NCI-H146 treated with DMSO at 0.1 percent for 48 hours (cell line): ENCODE measurements at regions not wholly inside any gene's neighbourhood (a gene's known extent, or its start where the extent isn't known, plus 50 kb on each side); places are given as distances from the start of the nearest gene placed in this dataset.
"Not testable (repeated sequence)": the region's sequence is repeated elsewhere in the genome, so short reads cannot be mapped to it uniquely, and the experiment has no call there.

Source experiments
- DNase-seq: peaks from one replicate; lab custom pipeline; 2025; ENCODE audit not compliant: unreplicated experiment; lab: John Stamatoyannopoulos, UW

GRCh38 chr10:53356616-53357349, 584.2 kb upstream of the MBL2 start:
- DNase-seq = no peak

- not testable (repeated sequence) for DNase-seq
Observed at GRCh38 chr10:53342531-53342930, 569.9 kb upstream of the MBL2 start.

GRCh38 chr10:53338199-53338598, 565.6 kb upstream of the MBL2 start:
- DNase-seq = not testable (repeated sequence)

- DNase-seq = not testable (repeated sequence)
Observed at GRCh38 chr10:53335803-53336422, 563.3 kb upstream of the MBL2 start.

- DNase-seq = no peak
Observed at GRCh38 chr10:53331460-53331859, 558.9 kb upstream of the MBL2 start.

- DNase-seq = not testable (repeated sequence)
Observed at GRCh38 chr10:53326401-53327305, 554.1 kb upstream of the MBL2 start.

GRCh38 chr10:53325066-53325465, 552.5 kb upstream of the MBL2 start:
- no peak for DNase-seq

GRCh38 chr10:53315709-53316108, 543.1 kb upstream of the MBL2 start:
- DNase-seq = peak; percentile 10

- no peak for DNase-seq
Observed at GRCh38 chr10:53314876-53315275, 542.3 kb upstream of the MBL2 start.

- DNase-seq = no peak
Observed at GRCh38 chr10:53298443-53298842, 525.9 kb upstream of the MBL2 start.

GRCh38 chr10:53284615-53285182, 512.1 kb upstream of the MBL2 start:
- DNase-seq = no peak

GRCh38 chr10:53276797-53277196, 504.2 kb upstream of the MBL2 start:
- DNase-seq = no peak

GRCh38 chr10:53269482-53269881, 496.9 kb upstream of the MBL2 start:
- no peak for DNase-seq

GRCh38 chr10:53260213-53260612, 487.6 kb upstream of the MBL2 start:
- no peak for DNase-seq

GRCh38 chr10:53256623-53257022, 484.0 kb upstream of the MBL2 start:
- no peak for DNase-seq

- no peak for DNase-seq
Observed at GRCh38 chr10:53255661-53256205, 483.1 kb upstream of the MBL2 start.

GRCh38 chr10:53253221-53253620, 480.6 kb upstream of the MBL2 start:
- no peak for DNase-seq

GRCh38 chr10:53239873-53240272, 467.3 kb upstream of the MBL2 start:
- DNase-seq = peak; percentile 79

GRCh38 chr10:53236941-53237340, 464.4 kb upstream of the MBL2 start:
- DNase-seq = no peak

GRCh38 chr10:53233749-53234148, 461.2 kb upstream of the MBL2 start:
- DNase-seq = peak; percentile 59

GRCh38 chr10:53230651-53231050, 458.1 kb upstream of the MBL2 start:
- DNase-seq = no peak
